SJCRH30 (cell line): ENCODE measurements at regions not wholly inside any gene's neighbourhood (a gene's known extent, or its start where the extent isn't known, plus 50 kb on each side); places are given as distances from the start of the nearest gene placed in this dataset.

Experiments
- DNase-seq, 2 experiments: peaks; one replicate each; pipeline ENCODE4 v3.0.0-alpha.2; 2015 to 2020
- H3K27ac ChIP-seq: fragments of 250-450 bp; sonication (Bioruptor Pico); 2 replicates; pipeline ENCODE4 v1.5.1; 2020; ENCODE audit warnings: mild to moderate bottlenecking, moderate library complexity
- H3K27me3 ChIP-seq: fragments of 250-450 bp; sonication (Bioruptor Pico); 2 replicates; pipeline ENCODE4 v1.5.1; 2020; ENCODE audit warnings: mild to moderate bottlenecking, moderate library complexity
- H3K36me3 ChIP-seq: fragments of 250-450 bp; sonication (Bioruptor Pico); 2 replicates; pipeline ENCODE4 v1.5.1; 2020; ENCODE audit warnings: mild to moderate bottlenecking, moderate library complexity
- H3K4me1 ChIP-seq: fragments of 250-450 bp; sonication (Bioruptor Pico); 2 replicates; pipeline ENCODE4 v1.5.1; 2020; ENCODE audit warnings: mild to moderate bottlenecking, moderate library complexity
- H3K4me3 ChIP-seq: fragments of 250-450 bp; sonication (Bioruptor Pico); 2 replicates; pipeline ENCODE4 v1.5.1; 2020; ENCODE audit warnings: mild to moderate bottlenecking, moderate library complexity
- H3K9me3 ChIP-seq: fragments of 250-450 bp; sonication (Bioruptor Pico); replicated peaks from 2 replicates; pipeline ENCODE4 v1.5.1; 2020; ENCODE audit warnings: mild to moderate bottlenecking, moderate library complexity

DNA sequence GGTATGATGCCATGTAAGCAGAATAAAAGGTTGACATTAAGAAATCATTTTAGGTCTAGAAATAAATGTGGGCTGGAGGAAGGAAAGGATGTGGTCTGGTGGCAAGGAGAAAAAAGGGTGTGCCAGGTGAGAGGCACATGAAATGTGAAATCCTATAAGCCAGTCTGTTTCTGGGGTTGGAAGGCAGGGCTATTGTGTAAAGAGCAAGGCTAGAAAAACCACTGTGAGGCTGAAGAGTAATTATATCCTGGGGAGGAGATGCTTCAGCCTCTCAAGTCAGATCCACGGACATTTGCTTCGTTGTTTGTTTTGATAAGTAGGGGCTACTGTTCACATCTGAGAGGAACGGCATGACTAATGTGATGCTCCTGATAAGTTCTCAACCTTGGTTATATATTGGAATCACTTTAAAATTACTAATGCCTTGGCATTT lies 77.5 kb upstream of the CTSC start:
- Histone ChIP-seq H3K27me3 (no peaks in the 10 kb centered on the region), H3K27ac (no peak overlapping the region), H3K4me3 (no peak overlapping the region), H3K36me3 (no peaks in the 10 kb centered on the region), H3K4me1 (no peaks in the 10 kb centered on the region), H3K9me3 (no peaks in the 10 kb centered on the region)
- peak in 1 of 2 experiments; percentile 3 for DNase-seq

DNA sequence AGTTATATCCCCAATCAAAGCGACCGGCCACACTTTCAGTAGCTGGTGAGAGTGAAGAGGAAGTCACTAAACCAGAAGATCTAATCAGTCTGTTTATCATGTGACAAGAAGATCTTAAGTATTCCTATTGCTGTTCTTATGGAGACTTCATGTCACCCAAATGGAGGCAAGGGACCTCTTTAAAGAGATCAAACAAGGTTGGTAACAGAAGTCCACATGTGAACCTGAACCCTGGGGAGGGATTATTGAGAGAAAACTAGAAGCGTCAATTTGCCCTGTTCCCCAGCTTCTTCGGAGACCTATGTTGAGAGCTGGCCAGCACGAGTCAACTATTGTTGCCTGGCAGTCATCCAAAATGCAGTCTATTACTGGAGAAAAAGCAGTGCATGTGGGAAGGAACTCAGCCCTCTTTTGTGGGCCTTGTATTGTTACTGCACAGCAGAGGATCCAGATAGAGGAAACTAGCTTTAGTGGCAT lies 76.9 kb upstream of the CTSC start:
- H3K4me1 ChIP-seq = no peaks in the 10 kb centered on the region
- H3K4me3 ChIP-seq = no peak overlapping the region
- H3K27ac ChIP-seq = no peak overlapping the region
- no peaks in the 10 kb centered on the region for H3K9me3 ChIP-seq
- DNase-seq = peak in 1 of 2 experiments; percentile 28
- H3K36me3 ChIP-seq = no peaks in the 10 kb centered on the region
- H3K27me3 ChIP-seq = no peaks in the 10 kb centered on the region

DNA sequence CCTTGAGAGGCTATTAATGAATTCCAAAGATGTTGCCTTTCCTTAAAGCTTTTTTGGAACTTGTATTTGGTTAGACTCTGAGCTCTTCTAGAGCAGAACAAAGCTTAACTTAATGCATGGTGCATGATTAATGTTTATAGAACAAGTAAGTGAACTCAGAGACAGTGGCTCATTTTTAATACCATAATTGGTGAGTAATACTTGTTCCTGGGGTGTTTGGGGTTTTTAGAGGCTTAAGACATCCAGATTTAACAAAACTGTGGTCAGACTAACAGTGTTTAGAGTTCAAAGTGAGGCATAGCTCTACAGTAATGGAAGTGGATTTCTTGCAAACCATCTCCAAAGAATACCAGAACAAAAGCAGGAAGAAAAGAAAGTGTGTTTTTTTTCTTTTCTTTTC lies 73.7 kb upstream of the CTSC start:
- H3K4me1 ChIP-seq = no peaks in the 10 kb centered on the region
- no peak overlapping the region for H3K27ac ChIP-seq
- H3K36me3 ChIP-seq = no peaks in the 10 kb centered on the region
- H3K27me3 ChIP-seq = no peaks in the 10 kb centered on the region
- no peak overlapping the region for H3K4me3 ChIP-seq
- no peak for DNase-seq
- H3K9me3 ChIP-seq = no peaks in the 10 kb centered on the region

DNA sequence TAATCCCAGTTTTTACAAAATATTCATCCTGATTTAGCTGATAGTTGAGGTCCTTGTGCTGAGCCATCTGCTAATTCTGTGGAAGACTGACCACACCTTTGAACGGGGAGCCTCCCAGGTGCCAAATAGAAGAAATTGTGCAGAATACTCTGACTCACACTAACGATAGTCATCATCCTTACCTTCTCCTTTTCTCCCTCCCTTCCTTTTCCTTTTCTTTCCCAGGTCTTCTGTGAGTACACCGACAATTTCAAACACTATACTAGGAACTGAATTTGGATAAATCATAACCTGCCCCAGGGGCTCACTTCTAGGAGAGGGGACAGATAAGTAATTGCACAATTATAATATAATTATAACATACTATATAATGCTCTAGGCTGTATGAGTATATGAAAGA lies 73.1 kb upstream of the CTSC start:
- H3K27ac ChIP-seq = no peak overlapping the region
- DNase-seq = no peak
- no peak overlapping the region for H3K4me3 ChIP-seq
- no peaks in the 10 kb centered on the region for H3K27me3 ChIP-seq
- no peaks in the 10 kb centered on the region for H3K9me3 ChIP-seq
- no peaks in the 10 kb centered on the region for H3K4me1 ChIP-seq
- H3K36me3 ChIP-seq = no peaks in the 10 kb centered on the region

DNA sequence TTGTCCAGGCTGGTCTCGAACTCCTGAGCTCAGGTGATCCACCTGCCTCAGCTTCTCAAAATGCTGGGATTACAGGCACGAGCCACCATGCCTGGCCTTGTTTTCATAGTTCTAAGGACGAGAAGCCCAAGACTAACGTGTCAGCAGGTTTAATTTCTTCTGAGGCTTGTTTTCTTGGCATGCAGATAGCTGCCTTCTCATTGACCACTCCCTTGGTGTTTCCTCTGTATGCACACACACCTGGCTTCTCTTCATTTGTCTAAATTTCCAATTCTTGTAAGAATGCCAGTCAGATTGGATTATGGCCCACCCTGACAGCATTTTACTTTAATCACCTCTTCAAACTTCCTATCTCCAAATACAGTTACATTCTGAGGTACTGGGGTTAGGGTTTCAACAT lies 72.5 kb upstream of the CTSC start:
- Histone ChIP-seq H3K4me3 (no peak overlapping the region), H3K9me3 (no peaks in the 10 kb centered on the region), H3K4me1 (no peaks in the 10 kb centered on the region), H3K27ac (no peak overlapping the region), H3K36me3 (no peaks in the 10 kb centered on the region), H3K27me3 (no peaks in the 10 kb centered on the region)
- DNase-seq = no peak

DNA sequence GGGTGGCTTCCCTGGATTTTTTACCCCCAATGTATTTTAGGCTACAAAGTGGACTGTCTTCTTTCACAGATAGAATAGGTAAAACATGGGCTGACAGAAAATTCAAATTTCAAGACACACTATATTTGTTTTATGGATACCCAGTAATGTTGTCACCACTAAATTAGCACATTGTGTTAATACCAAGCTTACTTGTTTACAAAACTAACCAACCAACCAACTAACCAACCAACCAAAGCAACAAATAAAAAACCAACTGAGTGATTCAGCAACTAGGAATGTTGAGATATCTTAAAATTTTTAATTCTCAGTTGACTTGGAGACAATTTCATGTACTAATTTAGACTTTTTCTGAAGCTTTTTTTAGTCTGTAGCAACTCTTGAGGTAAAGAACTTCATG lies 69.3 kb upstream of the CTSC start:
- H3K36me3 ChIP-seq = no peaks in the 10 kb centered on the region

DNA sequence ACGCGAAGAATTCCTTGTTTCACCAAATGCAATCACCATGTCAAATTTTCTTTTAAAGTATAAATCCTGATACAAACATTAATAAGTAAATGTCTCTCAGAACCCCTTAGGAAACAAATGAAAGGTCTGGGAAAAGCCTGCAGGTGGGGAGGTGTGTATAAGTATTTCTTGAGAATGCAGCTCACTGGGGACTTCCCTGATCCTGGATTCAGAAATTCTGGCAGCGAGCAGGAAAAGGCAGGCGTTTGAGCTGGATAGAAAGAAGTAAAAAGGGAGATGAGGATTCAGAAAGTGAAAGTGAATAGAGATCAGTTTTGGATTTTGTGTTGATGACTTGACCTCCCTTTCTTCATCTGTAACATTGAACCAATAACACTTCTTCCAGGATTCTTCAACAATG lies 68.3 kb upstream of the CTSC start:
- no peak for DNase-seq
- no peaks in the 10 kb centered on the region for H3K27me3 ChIP-seq
- H3K36me3 ChIP-seq = no peaks in the 10 kb centered on the region
- H3K27ac ChIP-seq = no peak overlapping the region
- no peaks in the 10 kb centered on the region for H3K4me1 ChIP-seq
- H3K4me3 ChIP-seq = no peak overlapping the region
- H3K9me3 ChIP-seq = no peaks in the 10 kb centered on the region

More for the DNA sequence above, 69.3 kb upstream of the CTSC start:
- no peak for DNase-seq
- H3K4me1 ChIP-seq = no peaks in the 10 kb centered on the region
- H3K9me3 ChIP-seq = no peaks in the 10 kb centered on the region
- H3K27ac ChIP-seq = no peak overlapping the region
- no peak overlapping the region for H3K4me3 ChIP-seq
- no peaks in the 10 kb centered on the region for H3K27me3 ChIP-seq

DNA sequence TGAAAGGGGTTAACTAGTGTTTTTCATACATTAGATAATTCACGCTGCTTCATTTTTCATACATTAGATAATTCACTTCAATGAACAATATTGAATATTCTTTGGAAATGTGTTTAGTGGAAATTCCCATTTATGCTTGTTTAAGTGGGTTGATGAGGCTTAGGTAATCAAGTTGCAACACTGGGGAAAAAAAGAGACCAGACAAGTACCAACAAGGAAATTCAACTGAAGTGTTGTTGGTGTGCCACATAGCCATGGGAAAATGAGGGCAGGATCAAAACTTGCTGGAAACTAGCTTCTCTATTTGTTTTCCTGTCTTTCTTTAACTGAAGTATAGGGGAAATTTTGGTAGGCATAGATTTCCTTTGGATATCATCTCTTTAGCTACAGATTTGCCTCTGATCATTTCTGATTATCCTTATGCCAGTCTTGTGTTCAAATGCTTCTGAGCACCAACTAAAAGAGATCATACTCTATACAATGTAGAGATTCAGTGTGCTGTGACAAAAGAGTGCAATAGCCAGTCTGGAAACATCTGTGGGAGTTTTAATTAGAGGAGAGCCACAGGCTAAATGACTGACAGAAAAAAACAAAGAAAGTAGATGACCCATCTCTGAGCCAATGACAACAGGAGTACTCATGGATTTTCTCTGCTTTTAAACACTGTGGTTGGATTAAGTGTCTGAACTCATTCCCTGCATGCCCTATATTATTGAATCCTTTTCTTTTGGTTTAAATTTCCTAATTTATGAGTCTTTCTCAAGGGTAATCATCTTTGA lies 67.6 kb upstream of the CTSC start:
- H3K36me3 ChIP-seq = no peaks in the 10 kb centered on the region
- no peak overlapping the region for H3K4me3 ChIP-seq
- no peaks in the 10 kb centered on the region for H3K4me1 ChIP-seq
- no peak overlapping the region for H3K27ac ChIP-seq
- no peaks in the 10 kb centered on the region for H3K9me3 ChIP-seq
- H3K27me3 ChIP-seq = no peaks in the 10 kb centered on the region
- no peak for DNase-seq

DNA sequence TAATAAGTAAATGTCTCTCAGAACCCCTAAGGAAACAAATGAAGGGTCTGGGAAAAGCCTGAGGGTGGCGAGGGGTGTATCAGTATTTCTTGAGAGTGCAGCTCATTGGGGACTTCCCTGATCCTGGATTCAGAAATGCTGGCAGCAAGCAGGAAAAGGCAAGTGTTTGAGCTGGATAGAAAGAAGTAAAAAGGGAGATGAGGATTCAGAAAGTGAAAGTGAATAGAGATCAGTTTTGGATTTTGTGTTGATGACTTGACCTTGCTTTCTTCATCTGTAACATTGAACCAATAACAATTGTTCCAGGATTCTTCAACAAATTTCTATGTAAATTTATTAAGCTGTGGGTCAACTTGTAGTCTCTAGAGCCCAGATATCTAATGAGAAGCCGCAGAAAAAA lies 66.9 kb upstream of the CTSC start:
- DNase-seq = no peak
- Histone ChIP-seq H3K9me3 (no peaks in the 10 kb centered on the region), H3K27me3 (no peaks in the 10 kb centered on the region), H3K4me1 (no peaks in the 10 kb centered on the region), H3K27ac (no peak overlapping the region), H3K36me3 (no peaks in the 10 kb centered on the region), H3K4me3 (no peak overlapping the region)

DNA sequence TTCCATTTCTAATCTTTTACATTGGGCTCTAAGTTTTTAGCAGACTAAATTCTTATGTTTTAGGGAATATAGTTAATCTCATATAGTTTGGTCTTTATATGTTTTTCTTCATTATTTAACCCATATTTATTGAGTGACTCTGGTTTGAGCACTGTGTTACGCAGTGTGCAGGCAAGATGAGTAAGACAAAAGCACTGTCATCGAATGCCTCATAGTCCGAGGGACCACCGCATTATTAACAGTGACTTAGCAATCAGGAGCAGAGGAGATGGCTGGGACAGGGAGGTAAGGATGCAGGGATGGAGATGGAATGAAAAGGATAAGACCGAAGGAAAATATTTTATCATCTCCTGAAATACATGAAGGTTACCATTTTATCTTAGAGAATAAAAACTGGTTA lies 65.2 kb upstream of the CTSC start:
- H3K27me3 ChIP-seq = no peaks in the 10 kb centered on the region
- H3K9me3 ChIP-seq = no peaks in the 10 kb centered on the region
- no peak overlapping the region for H3K27ac ChIP-seq
- no peaks in the 10 kb centered on the region for H3K36me3 ChIP-seq
- H3K4me3 ChIP-seq = no peak overlapping the region
- DNase-seq = no peak
- no peaks in the 10 kb centered on the region for H3K4me1 ChIP-seq

DNA sequence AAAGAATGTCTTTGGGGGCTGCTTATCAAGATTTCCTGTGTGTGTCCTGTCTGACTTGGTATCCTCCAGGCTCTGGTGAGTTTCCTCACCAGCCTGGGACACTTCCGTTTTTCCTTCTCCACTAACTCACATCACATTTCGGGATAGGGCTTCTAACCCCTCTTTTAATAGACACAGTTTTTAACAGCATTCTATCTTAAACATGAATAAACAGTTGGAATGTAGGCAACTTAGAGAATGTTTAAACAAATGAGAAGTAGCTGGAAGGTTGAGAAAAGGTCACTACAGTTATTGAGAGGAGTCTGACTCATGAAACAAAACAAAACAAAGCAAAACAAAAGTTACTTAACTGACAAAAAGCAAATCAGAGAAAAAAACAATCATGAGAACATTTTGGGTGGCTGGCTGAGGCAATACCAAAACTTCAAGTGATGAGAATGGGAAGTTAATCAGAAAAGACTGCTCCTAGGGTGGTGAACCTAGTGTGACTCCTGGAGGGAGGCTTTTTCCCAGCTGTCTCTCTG lies 64.7 kb upstream of the CTSC start:
- Histone ChIP-seq H3K4me1 (no peaks in the 10 kb centered on the region), H3K27me3 (no peaks in the 10 kb centered on the region), H3K4me3 (no peak overlapping the region), H3K27ac (no peak overlapping the region), H3K36me3 (no peaks in the 10 kb centered on the region), H3K9me3 (no peaks in the 10 kb centered on the region)
- no peak for DNase-seq

DNA sequence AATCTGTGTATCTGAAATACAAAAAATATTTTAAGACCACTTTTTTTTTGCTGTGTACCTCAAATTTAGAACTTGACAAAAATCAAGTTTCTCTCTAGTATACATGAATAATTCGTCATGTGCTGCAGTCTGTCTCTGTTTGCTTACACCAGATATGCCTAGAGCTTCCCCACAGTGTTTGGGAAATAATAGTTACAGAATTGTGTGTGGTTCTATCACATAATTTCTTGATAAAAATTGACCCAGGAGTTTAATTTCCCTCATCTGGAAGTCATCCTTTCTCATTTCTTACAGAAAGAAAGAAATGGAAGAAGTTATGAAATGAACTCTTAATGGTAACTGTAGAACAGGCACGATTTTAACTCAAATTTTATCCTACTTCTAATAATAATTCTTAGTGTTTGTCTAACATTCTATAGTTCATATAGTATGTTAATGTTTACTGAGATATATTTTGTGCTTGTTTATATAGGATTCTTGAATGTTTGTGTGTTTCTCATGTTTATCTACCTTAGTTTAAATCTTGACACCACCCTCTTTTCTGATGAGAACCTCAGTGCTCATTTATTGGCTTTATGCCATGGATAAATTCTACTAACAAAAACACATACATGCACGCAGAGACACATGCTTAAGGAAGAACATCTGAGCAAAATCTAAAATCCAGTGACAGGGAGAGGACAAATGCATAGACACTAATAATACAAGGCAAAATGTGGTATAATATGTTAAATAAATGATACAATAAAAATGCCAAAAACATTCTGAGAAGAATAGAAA lies 61.4 kb upstream of the CTSC start:
- H3K4me3 ChIP-seq = no peak overlapping the region
- no peak overlapping the region for H3K27ac ChIP-seq
- DNase-seq = no peak
- no peaks in the 10 kb centered on the region for H3K36me3 ChIP-seq
- H3K4me1 ChIP-seq = no peaks in the 10 kb centered on the region
- no peaks in the 10 kb centered on the region for H3K9me3 ChIP-seq
- H3K27me3 ChIP-seq = no peaks in the 10 kb centered on the region

DNA sequence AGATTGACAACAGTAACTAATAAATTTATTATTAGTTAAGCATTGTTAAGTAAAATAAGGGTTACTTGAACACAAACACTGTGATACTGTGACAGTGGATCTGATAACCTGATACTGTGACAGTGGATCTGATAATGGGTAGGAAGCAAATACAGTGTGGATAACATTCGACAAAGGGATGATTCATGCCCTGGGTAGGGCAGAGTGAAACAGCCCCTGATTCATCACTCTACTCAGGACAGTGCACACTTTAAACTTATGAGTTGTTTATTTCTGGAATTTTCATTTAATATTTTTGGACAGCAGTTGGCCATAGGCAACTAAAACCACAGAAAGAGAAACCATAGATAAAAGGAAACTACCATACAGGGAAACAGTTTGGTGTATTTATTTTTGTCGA lies 60.8 kb upstream of the CTSC start:
- Histone ChIP-seq H3K27ac (no peak overlapping the region), H3K36me3 (no peaks in the 10 kb centered on the region), H3K4me3 (no peak overlapping the region), H3K4me1 (no peaks in the 10 kb centered on the region), H3K27me3 (no peaks in the 10 kb centered on the region), H3K9me3 (no peaks in the 10 kb centered on the region)
- no peak for DNase-seq

DNA sequence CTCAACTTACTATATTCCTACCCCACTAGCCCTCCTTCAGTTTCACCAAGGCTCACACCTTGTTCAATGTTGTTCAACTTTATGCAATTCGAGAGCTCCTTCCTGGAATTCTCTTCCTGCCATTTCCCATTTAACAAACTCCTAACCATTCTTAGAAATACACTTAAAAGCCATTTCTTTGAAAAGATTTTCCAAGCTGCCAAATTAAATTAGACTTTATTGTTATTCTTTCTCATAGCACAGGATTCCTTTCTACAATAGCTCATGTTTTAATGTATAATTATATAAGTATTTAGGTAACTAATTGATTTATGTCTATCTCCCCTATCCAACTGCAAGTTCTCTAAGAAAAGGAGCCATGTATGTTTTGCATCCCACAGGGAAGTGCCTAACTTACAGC lies 52.7 kb upstream of the CTSC start:
- no peak for DNase-seq
- H3K4me1 ChIP-seq = no peaks in the 10 kb centered on the region
- H3K9me3 ChIP-seq = no peaks in the 10 kb centered on the region
- no peak overlapping the region for H3K27ac ChIP-seq
- no peaks in the 10 kb centered on the region for H3K36me3 ChIP-seq
- H3K27me3 ChIP-seq = no peaks in the 10 kb centered on the region
- no peak overlapping the region for H3K4me3 ChIP-seq

DNA sequence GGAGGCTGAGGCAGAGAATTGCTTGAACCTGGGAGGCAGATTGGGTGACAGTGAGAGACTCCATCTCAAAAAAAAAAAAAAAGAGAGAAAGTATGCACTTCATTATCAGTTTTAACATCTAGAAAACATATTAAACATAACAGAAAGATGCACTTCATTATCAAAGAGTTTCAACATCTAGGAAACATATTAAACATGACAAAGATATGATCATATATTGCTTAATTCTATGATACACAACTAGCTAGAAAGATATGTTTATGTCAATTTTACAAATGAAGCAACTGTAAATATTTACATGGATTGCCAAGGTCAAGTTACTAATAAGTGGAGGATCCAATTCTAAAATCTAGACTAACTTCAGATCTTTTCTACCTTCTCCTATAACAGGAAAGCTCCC lies 50.4 kb upstream of the CTSC start:
- no peak overlapping the region for H3K27ac ChIP-seq
- no peaks in the 10 kb centered on the region for H3K9me3 ChIP-seq
- H3K4me1 ChIP-seq = no peaks in the 10 kb centered on the region
- H3K27me3 ChIP-seq = no peaks in the 10 kb centered on the region
- no peak overlapping the region for H3K4me3 ChIP-seq
- DNase-seq = no peak
- H3K36me3 ChIP-seq = no peaks in the 10 kb centered on the region
